ENCODE measurements at regions not wholly inside any gene's neighbourhood (a gene's known extent, or its start where the extent isn't known, plus 50 kb on each side); places are given as distances from the start of the nearest gene placed in this dataset.

GRCh38 chr7:124354201-124354600 is 321.3 kb upstream of the TMEM229A start:
- H3K4me3 ChIP-seq (ENCODE audit: low read length) = no peak overlapping the region

GRCh38 chr7:124351950-124352349 is 319.1 kb upstream of the TMEM229A start:
- TF ChIP-seq CTCF (IDR thresholded peaks at IDR 0.05; ENCODE audit: insufficient read depth, low read depth, low read length, missing control alignments) = no peak
- H3K4me3 ChIP-seq (ENCODE audit: low read length) = no peak overlapping the region
- no peak for DNase-seq (ENCODE audit: low read depth)

More at GRCh38 chr7:124354201-124354600, 321.3 kb upstream of the TMEM229A start:
- TF ChIP-seq CTCF (IDR thresholded peaks at IDR 0.05; ENCODE audit: insufficient read depth, low read depth, low read length, missing control alignments) = no peak
- DNase-seq (ENCODE audit: low read depth) = no peak

- no peak overlapping the region for H3K4me3 ChIP-seq (ENCODE audit: low read length)
- DNase-seq (ENCODE audit: low read depth) = no peak
- no peak for TF ChIP-seq CTCF (IDR thresholded peaks at IDR 0.05; ENCODE audit: insufficient read depth, low read depth, low read length, missing control alignments)
Observed at GRCh38 chr7:124349443-124349842, 316.6 kb upstream of the TMEM229A start.

- H3K4me3 ChIP-seq (ENCODE audit: low read length) = no peak overlapping the region
- TF ChIP-seq CTCF (IDR thresholded peaks at IDR 0.05; ENCODE audit: insufficient read depth, low read depth, low read length, missing control alignments) = no peak
- DNase-seq (ENCODE audit: low read depth) = no peak
Observed at GRCh38 chr7:124338861-124339260, 306.0 kb upstream of the TMEM229A start.

GRCh38 chr7:124330731-124331407 is 298.0 kb upstream of the TMEM229A start:
- DNase-seq (ENCODE audit: low read depth) = no peak
- no peak overlapping the region for H3K4me3 ChIP-seq (ENCODE audit: low read length)
- TF ChIP-seq CTCF (IDR thresholded peaks at IDR 0.05; ENCODE audit: insufficient read depth, low read depth, low read length, missing control alignments) = no peak

- H3K4me3 ChIP-seq (ENCODE audit: low read length) = no peak overlapping the region
- no peak for TF ChIP-seq CTCF (IDR thresholded peaks at IDR 0.05; ENCODE audit: insufficient read depth, low read depth, low read length, missing control alignments)
- no peak for DNase-seq (ENCODE audit: low read depth)
Observed at GRCh38 chr7:124328774-124329173, 295.9 kb upstream of the TMEM229A start.

GRCh38 chr7:124324262-124324661 is 291.4 kb upstream of the TMEM229A start:
- TF ChIP-seq CTCF (IDR thresholded peaks at IDR 0.05; ENCODE audit: insufficient read depth, low read depth, low read length, missing control alignments) = no peak
- H3K4me3 ChIP-seq (ENCODE audit: low read length) = no peak overlapping the region
- DNase-seq (ENCODE audit: low read depth) = no peak

Data from epithelial cell of esophagus (primary cell).